ENCODE measurements at regions not wholly inside any gene's neighbourhood (a gene's known extent, or its start where the extent isn't known, plus 50 kb on each side); places are given as distances from the start of the nearest gene placed in this dataset.

GRCh38 chr4:123997776-123998449 lies 601.3 kb downstream of the SPRY1 start:
- Histone ChIP-seq H2AFZ (ENCODE audit: low read length) (no peak overlapping the region), H3K9me3 (ENCODE audit: control insufficient read depth, insufficient read depth, low read depth, low read length) (no peaks in the 10 kb centered on the region), H3K27me3 (ENCODE audit: control insufficient read depth, insufficient read depth, low read length) (no peaks in the 10 kb centered on the region), H4K20me1 (ENCODE audit: control insufficient read depth, extremely low read depth, insufficient read depth, low read length) (no peaks in the 10 kb centered on the region), H3K27ac (ENCODE audit: insufficient read depth, low read length) (no peak overlapping the region), H3K4me2 (ENCODE audit: extremely low read depth, insufficient read depth, low read length) (no peak overlapping the region), H3K9ac (ENCODE audit: insufficient read depth, low read length) (no peak overlapping the region), H3K4me1 (ENCODE audit: control insufficient read depth, extremely low read depth, insufficient read depth, low read length) (peaks cover 6% of the 10 kb centered on the region), H3K4me3 (replicated peaks in 1 of 4; ENCODE audit: control extremely low read depth in 1 of 4, insufficient read depth in 1 of 4, low read depth in 3 of 4, low read length in 4 of 4) (no peak overlapping the region), H3K36me3 (ENCODE audit: control insufficient read depth, insufficient read depth, low read length) (no peaks in the 10 kb centered on the region), H3K79me2 (ENCODE audit: control insufficient read depth, insufficient read depth, low read length) (no peaks in the 10 kb centered on the region)
- no peak for DNase-seq (ENCODE audit: low read depth in 2 of 2)
- TF ChIP-seq CTCF (conservative IDR thresholded peaks at IDR 0.05 in 1 of 2, IDR thresholded peaks at IDR 0.05 in 1 of 2; ENCODE audit: low read depth in 1 of 2, low read length in 2 of 2) (no peak), EZH2 (IDR thresholded peaks at IDR 0.05; ENCODE audit: low read length, missing control alignments) (no peak)

GRCh38 chr4:124000233-124000632 lies 603.6 kb downstream of the SPRY1 start:
- TF ChIP-seq CTCF (conservative IDR thresholded peaks at IDR 0.05 in 1 of 2, IDR thresholded peaks at IDR 0.05 in 1 of 2; ENCODE audit: low read depth in 1 of 2, low read length in 2 of 2), result no peak
- no peak for TF ChIP-seq EZH2 (IDR thresholded peaks at IDR 0.05; ENCODE audit: low read length, missing control alignments)
- Histone ChIP-seq H4K20me1 (ENCODE audit: control insufficient read depth, extremely low read depth, insufficient read depth, low read length) (no peaks in the 10 kb centered on the region), H3K27me3 (ENCODE audit: control insufficient read depth, insufficient read depth, low read length) (no peaks in the 10 kb centered on the region), H3K4me3 (replicated peaks in 1 of 4; ENCODE audit: control extremely low read depth in 1 of 4, insufficient read depth in 1 of 4, low read depth in 3 of 4, low read length in 4 of 4) (no peak overlapping the region), H3K4me2 (ENCODE audit: extremely low read depth, insufficient read depth, low read length) (no peak overlapping the region), H3K27ac (ENCODE audit: insufficient read depth, low read length) (no peak overlapping the region), H3K4me1 (ENCODE audit: control insufficient read depth, extremely low read depth, insufficient read depth, low read length) (peaks cover 6% of the 10 kb centered on the region), H3K9me3 (ENCODE audit: control insufficient read depth, insufficient read depth, low read depth, low read length) (no peaks in the 10 kb centered on the region), H2AFZ (ENCODE audit: low read length) (no peak overlapping the region), H3K9ac (ENCODE audit: insufficient read depth, low read length) (no peak overlapping the region), H3K79me2 (ENCODE audit: control insufficient read depth, insufficient read depth, low read length) (no peaks in the 10 kb centered on the region), H3K36me3 (ENCODE audit: control insufficient read depth, insufficient read depth, low read length) (no peaks in the 10 kb centered on the region)
- DNase-seq (ENCODE audit: low read depth in 2 of 2), result peak in 1 of 2 donors; percentile 38

- H3K36me3 ChIP-seq (ENCODE audit: control insufficient read depth, insufficient read depth, low read length), result no peaks in the 10 kb centered on the region
- H3K27ac ChIP-seq (ENCODE audit: insufficient read depth, low read length), result no peak overlapping the region
- no peak overlapping the region for H3K4me2 ChIP-seq (ENCODE audit: extremely low read depth, insufficient read depth, low read length)
- no peak overlapping the region for H3K9ac ChIP-seq (ENCODE audit: insufficient read depth, low read length)
- no peak for DNase-seq (ENCODE audit: low read depth in 2 of 2)
- no peaks in the 10 kb centered on the region for H3K27me3 ChIP-seq (ENCODE audit: control insufficient read depth, insufficient read depth, low read length)
- no peak overlapping the region for H2AFZ ChIP-seq (ENCODE audit: low read length)
- H3K4me1 ChIP-seq (ENCODE audit: control insufficient read depth, extremely low read depth, insufficient read depth, low read length), result peaks cover 2% of the 10 kb centered on the region
- H3K9me3 ChIP-seq (ENCODE audit: control insufficient read depth, insufficient read depth, low read depth, low read length), result no peaks in the 10 kb centered on the region
- no peaks in the 10 kb centered on the region for H4K20me1 ChIP-seq (ENCODE audit: control insufficient read depth, extremely low read depth, insufficient read depth, low read length)
- no peak overlapping the region for H3K4me3 ChIP-seq (replicated peaks in 1 of 4; ENCODE audit: control extremely low read depth in 1 of 4, insufficient read depth in 1 of 4, low read depth in 3 of 4, low read length in 4 of 4)
- H3K79me2 ChIP-seq (ENCODE audit: control insufficient read depth, insufficient read depth, low read length), result no peaks in the 10 kb centered on the region
- TF ChIP-seq EZH2 (IDR thresholded peaks at IDR 0.05; ENCODE audit: low read length, missing control alignments), result no peak
- no peak for TF ChIP-seq CTCF (conservative IDR thresholded peaks at IDR 0.05 in 1 of 2, IDR thresholded peaks at IDR 0.05 in 1 of 2; ENCODE audit: low read depth in 1 of 2, low read length in 2 of 2)
Observed at GRCh38 chr4:124015766-124016165, 619.2 kb downstream of the SPRY1 start.

Measured in fibroblast of lung (primary cell).